ENCODE measurements at regions not wholly inside any gene's neighbourhood (a gene's known extent, or its start where the extent isn't known, plus 50 kb on each side); places are given as distances from the start of the nearest gene placed in this dataset.
"Not testable (repeated sequence)": the region's sequence is repeated elsewhere in the genome, so short reads cannot be mapped to it uniquely, and the experiment has no call there.

GRCh38 chr6:134632982-134633940 lies 315.3 kb upstream of the SGK1 start:
- DNase-seq, result peak; percentile 80

DNA sequence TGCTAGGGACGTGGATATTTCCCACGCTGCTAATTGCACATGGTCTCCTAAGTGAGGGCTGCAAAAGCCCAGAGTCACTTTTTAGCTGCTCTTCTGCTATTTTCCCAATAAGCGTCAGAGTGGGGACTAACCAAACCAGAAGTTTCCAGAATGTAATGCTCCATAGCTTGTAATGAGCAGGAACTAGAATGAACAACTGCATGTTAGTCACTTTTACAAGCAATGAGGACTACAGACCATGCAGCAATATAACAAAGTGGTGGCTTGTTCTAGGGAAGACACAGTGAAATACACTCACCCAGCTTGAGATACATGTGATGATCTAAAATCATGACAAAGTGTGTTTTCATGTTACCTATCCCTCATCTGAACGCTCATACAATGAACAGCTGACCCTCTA lies 314.1 kb upstream of the SGK1 start:
- DNase-seq, result no peak

GRCh38 chr6:134631398-134631924 lies 313.5 kb upstream of the SGK1 start:
- no peak for DNase-seq

DNA sequence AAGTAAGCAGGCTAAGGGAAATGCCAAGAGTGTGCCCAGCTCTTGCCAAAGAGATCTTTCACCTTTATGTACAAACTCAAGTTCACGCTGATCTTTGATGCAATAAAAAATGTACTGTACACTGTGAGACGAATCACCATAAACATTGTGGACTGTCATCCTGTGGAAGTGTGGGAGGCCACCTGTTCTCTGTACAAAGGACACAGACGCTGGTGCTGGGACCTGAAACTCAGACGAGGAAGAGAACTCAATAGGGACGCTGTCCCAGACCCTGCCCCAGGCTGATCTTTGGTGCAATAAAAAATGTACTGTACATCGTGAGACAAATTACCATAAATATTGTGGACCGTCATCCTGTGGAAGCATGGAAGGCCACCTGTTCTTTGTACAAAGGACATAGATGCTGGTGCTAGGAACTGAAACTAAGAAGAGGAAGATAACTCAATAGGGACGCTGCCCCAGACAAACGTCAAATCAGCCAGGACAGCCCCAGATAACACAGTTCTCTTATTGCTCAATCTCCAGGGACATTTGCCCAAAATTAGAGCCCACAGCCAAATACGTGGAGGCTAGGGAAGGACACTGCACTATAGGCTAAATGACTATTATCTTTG lies 312.7 kb upstream of the SGK1 start:
- DNase-seq, result no peak

DNA sequence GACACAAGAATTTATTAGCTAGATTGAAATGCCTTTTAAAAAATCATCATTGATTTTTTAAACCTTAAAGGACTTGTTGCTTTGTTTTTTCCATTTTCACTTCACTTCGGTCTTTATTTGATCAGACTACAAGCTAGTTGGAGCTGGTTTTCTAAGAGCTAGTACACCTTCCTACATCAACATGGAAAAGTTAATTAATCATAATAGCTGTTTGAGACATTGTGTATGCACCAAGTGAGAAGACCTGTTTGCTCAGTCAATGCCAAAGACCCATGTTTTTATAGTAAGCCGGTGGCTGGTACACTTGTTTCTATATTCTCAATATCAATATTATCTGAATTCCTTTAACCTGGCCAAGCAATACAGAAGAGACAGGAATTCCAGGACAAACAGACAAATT lies 310.2 kb upstream of the SGK1 start:
- no peak for DNase-seq

DNA sequence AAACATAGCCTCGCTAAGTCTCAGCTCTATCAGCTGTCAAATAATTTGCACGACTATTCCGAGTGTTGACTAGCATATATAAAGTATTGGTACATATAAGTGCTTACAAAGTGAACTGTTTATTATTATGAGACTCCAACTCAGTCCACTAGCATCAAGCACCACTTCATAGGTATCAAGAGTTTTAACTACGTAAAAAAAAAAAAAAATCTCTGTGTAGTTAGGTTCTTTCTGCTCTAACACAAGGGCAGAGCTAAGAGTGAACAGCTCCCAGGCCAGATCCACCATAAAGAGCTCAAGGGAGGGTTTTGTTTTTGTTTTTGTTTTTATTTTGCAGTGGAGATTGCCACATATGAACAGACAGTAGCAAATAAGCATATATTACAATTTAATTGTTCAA lies 309.8 kb upstream of the SGK1 start:
- DNase-seq, result no peak

DNA sequence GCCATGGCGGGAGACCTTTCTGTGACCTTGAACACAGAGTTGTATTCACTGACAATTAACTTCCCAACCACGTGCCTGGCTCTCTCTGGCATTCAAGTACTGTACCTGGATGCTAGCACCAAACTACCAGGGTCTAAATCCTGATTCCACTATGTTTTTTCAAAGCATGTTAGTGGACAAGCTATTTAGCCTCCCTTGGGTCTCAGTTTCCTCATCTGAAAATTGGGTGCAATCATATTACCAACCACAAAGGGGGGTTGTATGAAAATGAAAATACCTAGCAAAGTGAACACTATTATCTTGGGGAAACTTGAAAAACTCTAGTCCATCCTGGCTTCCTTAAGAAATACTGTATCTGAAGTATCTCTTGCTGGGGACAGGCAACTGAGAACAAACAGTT lies 308.7 kb upstream of the SGK1 start:
- no peak for DNase-seq

DNA sequence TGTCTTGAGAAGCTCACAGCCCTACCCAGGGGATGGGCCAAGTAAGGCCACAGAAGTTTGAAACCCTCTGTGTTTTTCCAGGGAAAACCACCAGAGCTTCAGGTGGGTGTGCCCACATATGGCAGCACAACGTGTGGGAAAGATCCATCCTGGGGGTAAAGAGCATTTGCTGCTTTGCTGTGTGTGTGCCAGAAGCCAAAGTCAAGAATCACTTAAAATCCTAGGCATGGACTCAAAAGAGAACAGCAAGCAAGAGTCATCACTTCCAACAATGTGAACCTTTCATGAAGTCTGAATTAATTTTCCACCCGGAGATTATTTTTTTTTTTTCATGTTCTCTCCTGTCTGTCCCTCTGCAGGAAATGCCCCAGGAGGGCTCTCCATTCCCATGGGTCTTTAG lies 308.2 kb upstream of the SGK1 start:
- DNase-seq, result no peak

DNA sequence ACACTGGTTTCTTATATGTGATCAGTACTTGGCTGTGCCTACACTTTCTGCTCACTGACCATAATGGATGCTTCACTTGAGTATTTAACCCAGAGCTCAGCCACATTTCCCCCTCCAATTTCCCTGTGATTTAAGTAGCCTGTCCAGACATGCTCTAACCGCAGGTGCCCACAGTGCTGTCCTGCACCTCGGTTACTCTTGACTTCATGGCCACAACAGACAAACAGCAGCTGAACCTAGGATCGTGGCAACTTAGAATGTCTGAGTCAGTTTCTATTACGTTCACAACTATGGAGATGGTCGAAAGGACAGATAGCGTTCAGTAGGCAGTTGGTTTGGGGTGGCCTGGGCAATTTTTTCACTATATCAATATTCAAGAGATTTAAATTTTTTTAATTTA lies 306.9 kb upstream of the SGK1 start:
- DNase-seq, result no peak

DNA sequence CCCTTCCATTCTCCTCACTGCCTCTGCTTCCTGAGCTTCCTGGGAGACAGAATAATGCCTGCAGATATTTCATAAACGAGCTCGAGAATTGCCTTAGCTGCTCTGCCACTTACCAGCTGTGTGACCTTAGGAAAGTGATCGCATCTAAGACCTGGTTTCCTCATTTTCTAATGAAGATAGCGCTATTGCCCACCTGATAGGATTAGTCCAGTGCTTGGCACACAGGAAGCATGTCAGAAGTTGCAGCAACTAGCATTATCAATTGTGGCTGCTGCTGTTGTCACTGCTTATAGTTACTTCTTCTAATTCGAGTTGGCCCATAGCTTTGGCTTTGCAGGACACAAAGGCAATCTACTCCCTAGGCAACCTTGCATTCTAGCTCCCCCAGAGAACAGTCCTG lies 305.5 kb upstream of the SGK1 start:
- DNase-seq, result no peak

GRCh38 chr6:134622382-134623173 lies 304.7 kb upstream of the SGK1 start:
- no peak for DNase-seq

DNA sequence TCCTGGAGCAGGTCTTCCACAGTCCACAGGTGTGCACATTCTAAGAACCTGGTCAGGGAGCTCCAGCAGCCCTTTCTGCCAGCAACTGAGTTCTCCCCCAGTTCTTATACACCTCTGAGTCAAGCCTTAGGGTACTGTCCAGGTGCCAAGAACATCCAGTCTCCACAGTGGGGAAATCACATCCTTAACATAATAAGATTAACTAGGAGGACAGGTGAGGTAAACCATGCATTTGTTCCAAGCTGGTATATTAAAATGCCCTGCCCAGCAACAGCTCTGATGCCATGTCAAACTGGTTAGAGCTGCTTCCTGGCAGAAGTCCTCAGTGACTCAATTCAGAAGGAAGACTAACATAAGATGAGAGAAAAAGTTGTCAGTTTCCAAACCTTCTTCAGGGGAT lies 303.9 kb upstream of the SGK1 start:
- peak; percentile 44 for DNase-seq

GRCh38 chr6:134619789-134620188 lies 301.9 kb upstream of the SGK1 start:
- DNase-seq, result no peak

GRCh38 chr6:134619077-134619476 lies 301.2 kb upstream of the SGK1 start:
- DNase-seq, result no peak

DNA sequence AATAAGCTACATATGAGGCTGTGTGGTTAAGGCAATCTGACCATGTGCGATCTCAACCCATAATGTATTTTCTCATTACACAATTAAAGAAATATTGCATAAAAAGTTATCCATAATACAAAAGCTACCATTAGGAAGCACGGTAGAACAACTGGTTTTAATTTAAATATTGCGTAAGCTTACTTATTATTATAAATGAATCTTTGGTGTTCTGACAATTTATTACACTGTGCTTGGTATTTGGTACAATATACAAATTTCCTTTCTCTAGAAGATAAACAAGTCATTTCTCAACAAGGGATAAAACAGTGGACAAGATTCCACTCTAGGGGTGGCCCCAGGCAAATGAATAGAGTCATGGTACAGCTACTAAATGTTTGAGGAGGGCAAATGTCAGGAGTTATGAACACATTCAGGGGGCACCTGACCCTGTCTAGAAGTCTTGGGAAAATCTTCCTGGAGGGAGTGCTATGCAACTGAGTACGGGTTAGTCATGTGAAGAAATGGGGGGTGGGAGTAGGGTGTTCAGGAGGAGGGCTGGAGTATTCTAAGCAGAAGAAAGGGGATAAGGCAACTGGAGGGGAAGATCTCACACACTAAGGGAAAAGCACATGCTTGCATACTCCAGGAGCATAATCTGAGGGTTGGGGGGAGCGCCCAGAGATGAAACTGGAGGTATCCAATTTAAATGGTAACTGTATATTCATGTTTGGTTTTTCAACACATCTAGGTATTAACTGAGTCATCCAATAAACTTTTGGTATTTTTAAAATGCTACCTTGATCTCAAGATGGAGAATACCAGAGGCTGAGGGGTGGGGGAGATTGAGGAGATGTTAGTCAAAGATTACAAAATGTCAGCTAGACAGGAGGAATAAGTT lies 296.9 kb upstream of the SGK1 start:
- no peak for DNase-seq

GRCh38 chr6:134612128-134612527 lies 294.2 kb upstream of the SGK1 start:
- DNase-seq, result not testable (repeated sequence)

GRCh38 chr6:134610411-134610810 lies 292.5 kb upstream of the SGK1 start:
- no peak for DNase-seq

DNA sequence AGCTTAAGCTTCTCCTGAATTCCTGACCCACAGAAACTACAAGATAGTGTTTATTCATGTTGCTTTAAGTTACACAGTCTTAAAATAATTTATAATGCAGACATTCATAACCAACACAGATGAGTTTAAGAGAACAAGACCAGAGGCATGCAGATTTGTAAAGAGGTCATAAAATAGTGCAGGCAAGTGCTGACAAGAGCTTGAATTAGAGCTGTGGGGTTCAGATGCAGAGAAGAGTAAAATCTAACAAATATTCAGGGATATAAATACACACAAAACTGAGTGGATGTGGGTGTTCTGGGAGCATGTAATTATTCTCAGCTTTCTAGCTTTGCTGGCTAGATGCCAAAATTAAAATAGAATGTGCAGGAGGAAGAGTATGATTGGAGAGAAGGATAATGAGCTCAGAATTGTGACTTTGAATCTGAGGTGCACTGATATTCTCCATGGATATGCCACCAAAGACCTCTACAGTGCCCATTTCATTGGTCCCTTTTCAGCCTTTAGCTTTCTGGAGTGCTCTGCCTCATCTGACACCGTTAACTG lies 291.9 kb upstream of the SGK1 start:
- DNase-seq, result no peak

GRCh38 chr6:134607411-134607810 lies 289.5 kb upstream of the SGK1 start:
- no peak for DNase-seq

DNA sequence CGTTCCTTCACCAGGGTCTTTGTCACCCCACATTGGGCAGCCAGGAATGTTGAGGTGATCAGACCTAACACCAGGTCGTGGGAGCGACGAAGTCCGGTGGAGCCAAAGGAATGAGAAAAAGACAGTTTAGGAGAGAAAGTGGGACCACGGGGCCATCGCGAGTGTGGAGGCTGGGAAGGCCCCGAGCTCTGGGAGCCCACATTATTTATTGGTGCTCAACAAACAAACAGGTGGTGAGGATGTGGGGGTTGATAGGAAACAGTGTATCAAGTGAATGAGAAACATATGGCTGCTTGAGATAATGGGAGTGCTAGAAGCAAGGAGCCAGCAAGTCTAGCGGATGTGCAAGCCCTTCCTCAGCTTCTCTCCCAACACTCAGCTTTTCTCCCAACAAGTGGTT lies 287.1 kb upstream of the SGK1 start:
- no peak for DNase-seq

- no peak for DNase-seq
Measured at GRCh38 chr6:134604014-134604676, 286.2 kb upstream of the SGK1 start.
